Osteoblast (primary cell): ENCODE measurements at regions not wholly inside any gene's neighbourhood (a gene's known extent, or its start where the extent isn't known, plus 50 kb on each side); places are given as distances from the start of the nearest gene placed in this dataset.

Experiments
- DNase-seq: peaks from one replicate; pipeline ENCODE4 v3.0.0; 2011; ENCODE audit warnings: low spot score, mixed read lengths; ENCODE audit not compliant: insufficient read length; ENCODE audit errors: missing footprints
- H2AFZ ChIP-seq: 2 replicates; pipeline ENCODE4 v1.6.0; 2011; ENCODE audit warnings: mild to moderate bottlenecking, low read length
- H3K27ac ChIP-seq: 2 replicates; pipeline ENCODE4 v1.5.1; 2011; ENCODE audit warnings: mild to moderate bottlenecking, low read depth, low read length, moderate library complexity
- H3K27me3 ChIP-seq: 2 replicates; pipeline ENCODE4 v1.6.0; 2012; ENCODE audit warnings: mild to moderate bottlenecking, control low read depth, inconsistent platforms, low read length, moderate library complexity; ENCODE audit not compliant: insufficient read depth
- H3K36me3 ChIP-seq: 2 replicates; pipeline ENCODE4 v1.5.1; 2011; ENCODE audit warnings: mild to moderate bottlenecking, low read length, control low read depth, moderate library complexity; ENCODE audit not compliant: insufficient read depth
- H3K4me1 ChIP-seq: 2 replicates; pipeline ENCODE4 v1.5.1; 2011; ENCODE audit warnings: mild to moderate bottlenecking, low read length, control low read depth, moderate library complexity; ENCODE audit not compliant: insufficient read depth
- H3K4me2 ChIP-seq: 2 replicates; pipeline ENCODE4 v1.6.0; 2011; ENCODE audit warnings: mild to moderate bottlenecking, low read length; ENCODE audit not compliant: insufficient read depth
- H3K4me3 ChIP-seq: fragments of 200-600 bp; sonication (generic); 3 replicates; pipeline ENCODE4 v1.5.1; 2012; ENCODE audit warnings: mild to moderate bottlenecking, low read length, inconsistent platforms; ENCODE audit not compliant: insufficient read depth
- H3K79me2 ChIP-seq: 2 replicates; pipeline ENCODE4 v1.6.0; 2012; ENCODE audit warnings: mild to moderate bottlenecking, low read length, control low read depth, inconsistent platforms; ENCODE audit not compliant: insufficient read depth
- H3K9me3 ChIP-seq: 2 replicates; pipeline ENCODE4 v1.5.1; 2011; ENCODE audit warnings: low read depth, low read length, control low read depth
- H4K20me1 ChIP-seq: 2 replicates; pipeline ENCODE4 v1.6.0; 2012; ENCODE audit warnings: mild to moderate bottlenecking, low read length, control low read depth; ENCODE audit not compliant: insufficient read depth
- CTCF ChIP-seq: IDR thresholded peaks from 2 replicates; pipeline ENCODE4 v1.5.1; 2011; ENCODE audit warnings: mild to moderate bottlenecking, low read depth, low read length, moderate library complexity; ENCODE audit errors: extremely low read depth

GRCh38 chr15:61571026-61571425 is 341.9 kb upstream of the RORA start:
- H2AFZ ChIP-seq = no peak overlapping the region
- no peak overlapping the region for H3K4me2 ChIP-seq
- H3K27me3 ChIP-seq = no peaks in the 10 kb centered on the region
- TF ChIP-seq CTCF = no peak
- no peaks in the 10 kb centered on the region for H3K4me1 ChIP-seq
- no peak overlapping the region for H3K4me3 ChIP-seq
- H4K20me1 ChIP-seq = no peaks in the 10 kb centered on the region
- no peak overlapping the region for H3K27ac ChIP-seq
- no peaks in the 10 kb centered on the region for H3K9me3 ChIP-seq
- no peaks in the 10 kb centered on the region for H3K79me2 ChIP-seq
- DNase-seq = no peak
- no peaks in the 10 kb centered on the region for H3K36me3 ChIP-seq

DNA sequence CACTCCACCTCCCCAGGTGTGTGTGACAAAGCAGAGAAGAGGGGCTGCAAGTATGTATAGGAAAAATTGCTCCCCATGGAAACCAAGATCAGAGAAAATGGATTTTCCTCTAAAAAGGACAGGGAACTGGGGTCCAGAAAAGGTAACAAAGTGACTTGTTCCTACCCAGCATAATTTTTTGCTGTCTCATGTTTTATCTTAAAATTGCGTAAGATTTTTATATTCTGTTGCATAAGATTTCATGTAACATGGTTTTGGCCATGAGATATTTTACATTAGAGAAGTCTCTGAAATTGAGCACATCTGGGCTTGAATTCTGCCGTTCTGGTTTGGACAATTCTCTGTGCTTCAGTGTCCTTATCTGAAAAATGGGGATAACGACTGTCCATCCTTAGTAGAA is 335.7 kb upstream of the RORA start:
- H3K4me1 ChIP-seq = no peaks in the 10 kb centered on the region
- H3K27ac ChIP-seq = no peak overlapping the region
- H2AFZ ChIP-seq = no peak overlapping the region
- no peak for TF ChIP-seq CTCF
- H3K27me3 ChIP-seq = no peaks in the 10 kb centered on the region
- no peaks in the 10 kb centered on the region for H3K9me3 ChIP-seq
- no peaks in the 10 kb centered on the region for H3K79me2 ChIP-seq
- no peak overlapping the region for H3K4me3 ChIP-seq
- H3K36me3 ChIP-seq = no peaks in the 10 kb centered on the region
- H4K20me1 ChIP-seq = no peaks in the 10 kb centered on the region
- no peak overlapping the region for H3K4me2 ChIP-seq
- no peak for DNase-seq

- DNase-seq = no peak
- H3K4me2 ChIP-seq = no peak overlapping the region
- H3K4me1 ChIP-seq = no peaks in the 10 kb centered on the region
- no peak for TF ChIP-seq CTCF
- H3K79me2 ChIP-seq = no peaks in the 10 kb centered on the region
- no peak overlapping the region for H2AFZ ChIP-seq
- H3K27ac ChIP-seq = no peak overlapping the region
- H3K27me3 ChIP-seq = no peaks in the 10 kb centered on the region
- no peaks in the 10 kb centered on the region for H4K20me1 ChIP-seq
- no peaks in the 10 kb centered on the region for H3K9me3 ChIP-seq
- no peaks in the 10 kb centered on the region for H3K36me3 ChIP-seq
- no peak overlapping the region for H3K4me3 ChIP-seq
These were observed 329.4 kb upstream of the RORA start for GRCh38 chr15:61558172-61559136.

DNA sequence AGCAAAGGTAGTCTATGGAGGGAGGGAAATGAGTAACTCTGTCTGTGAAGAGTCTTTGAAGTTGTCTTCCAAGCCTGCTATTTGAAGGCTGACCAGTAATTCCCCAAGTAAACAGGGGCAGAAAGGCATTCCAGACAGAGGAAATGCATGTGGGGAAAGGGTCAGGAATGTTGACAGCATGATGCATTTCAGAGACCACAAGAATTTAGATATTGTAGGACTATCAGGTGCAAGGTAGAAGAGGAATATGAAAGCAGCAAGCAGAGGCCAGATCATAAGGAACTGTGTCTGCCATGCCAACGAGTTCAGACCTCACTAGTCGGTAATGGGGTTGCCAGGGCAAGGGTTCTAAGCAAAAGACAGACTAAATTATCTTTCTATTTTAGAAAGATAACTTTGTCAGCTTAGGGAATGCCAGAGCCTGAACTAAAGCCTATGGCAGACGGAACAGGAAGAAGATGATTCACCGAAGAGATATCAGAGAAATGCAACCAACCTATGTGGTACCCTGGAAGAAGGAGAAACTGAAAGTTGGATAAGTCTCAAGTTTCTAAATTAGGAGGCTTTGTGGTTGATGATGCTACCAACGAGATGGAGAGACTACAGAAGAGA is 327.0 kb upstream of the RORA start:
- H3K27me3 ChIP-seq = no peaks in the 10 kb centered on the region
- no peaks in the 10 kb centered on the region for H3K9me3 ChIP-seq
- H2AFZ ChIP-seq = no peak overlapping the region
- no peak overlapping the region for H3K4me3 ChIP-seq
- H3K36me3 ChIP-seq = no peaks in the 10 kb centered on the region
- peak overlapping the region; percentile 27 for H3K4me2 ChIP-seq
- H4K20me1 ChIP-seq = no peaks in the 10 kb centered on the region
- H3K27ac ChIP-seq = no peak overlapping the region
- DNase-seq = no peak
- TF ChIP-seq CTCF = no peak
- no peaks in the 10 kb centered on the region for H3K79me2 ChIP-seq
- no peaks in the 10 kb centered on the region for H3K4me1 ChIP-seq
